NB4 (cell line): ENCODE measurements at regions not wholly inside any gene's neighbourhood (a gene's known extent, or its start where the extent isn't known, plus 50 kb on each side); places are given as distances from the start of the nearest gene placed in this dataset.

ENCODE experiments used
- DNase-seq: peaks from one replicate; pipeline ENCODE4 v3.0.0; 2010; ENCODE audit warnings: low read depth
- H3K4me3 ChIP-seq: one replicate; pipeline ENCODE4 v1.5.1; 2011; ENCODE audit warnings: mild to moderate bottlenecking, low read depth, low read length, moderate library complexity
- MYC ChIP-seq: IDR thresholded peaks from 2 replicates; pipeline ENCODE4 v1.6.1; 2011; ENCODE audit warnings: low read depth, low read length
- POLR2A ChIP-seq: IDR thresholded peaks from 2 replicates; pipeline ENCODE4 v1.6.1; 2011; ENCODE audit warnings: mild to moderate bottlenecking; ENCODE audit not compliant: insufficient read length; ENCODE audit errors: extremely low read depth
- TF ChIP-seq, protein P1 (sequence below): IDR thresholded peaks from 2 replicates; pipeline ENCODE4 v1.6.1; 2011; ENCODE audit warnings: low read depth, low read length
- TF ChIP-seq, protein P2 (sequence below): IDR thresholded peaks from one replicate; pipeline ENCODE4 v1.5.1; 2012; ENCODE audit warnings: low read depth, low read length

- DNase-seq: no peak
- no peak overlapping the region for H3K4me3 ChIP-seq
- TF ChIP-seq POLR2A (no peak), MYC (no peak)
- TF ChIP-seq, protein P1, sequence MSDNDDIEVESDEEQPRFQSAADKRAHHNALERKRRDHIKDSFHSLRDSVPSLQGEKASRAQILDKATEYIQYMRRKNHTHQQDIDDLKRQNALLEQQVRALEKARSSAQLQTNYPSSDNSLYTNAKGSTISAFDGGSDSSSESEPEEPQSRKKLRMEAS: no peak
- TF ChIP-seq, protein P2, sequence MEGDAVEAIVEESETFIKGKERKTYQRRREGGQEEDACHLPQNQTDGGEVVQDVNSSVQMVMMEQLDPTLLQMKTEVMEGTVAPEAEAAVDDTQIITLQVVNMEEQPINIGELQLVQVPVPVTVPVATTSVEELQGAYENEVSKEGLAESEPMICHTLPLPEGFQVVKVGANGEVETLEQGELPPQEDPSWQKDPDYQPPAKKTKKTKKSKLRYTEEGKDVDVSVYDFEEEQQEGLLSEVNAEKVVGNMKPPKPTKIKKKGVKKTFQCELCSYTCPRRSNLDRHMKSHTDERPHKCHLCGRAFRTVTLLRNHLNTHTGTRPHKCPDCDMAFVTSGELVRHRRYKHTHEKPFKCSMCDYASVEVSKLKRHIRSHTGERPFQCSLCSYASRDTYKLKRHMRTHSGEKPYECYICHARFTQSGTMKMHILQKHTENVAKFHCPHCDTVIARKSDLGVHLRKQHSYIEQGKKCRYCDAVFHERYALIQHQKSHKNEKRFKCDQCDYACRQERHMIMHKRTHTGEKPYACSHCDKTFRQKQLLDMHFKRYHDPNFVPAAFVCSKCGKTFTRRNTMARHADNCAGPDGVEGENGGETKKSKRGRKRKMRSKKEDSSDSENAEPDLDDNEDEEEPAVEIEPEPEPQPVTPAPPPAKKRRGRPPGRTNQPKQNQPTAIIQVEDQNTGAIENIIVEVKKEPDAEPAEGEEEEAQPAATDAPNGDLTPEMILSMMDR: no peak
Measured at GRCh38 chr1:47592296-47593012, 154.6 kb downstream of the FOXD2 start.

- no peak overlapping the region for H3K4me3 ChIP-seq
- DNase-seq: no peak
- TF ChIP-seq, protein P1: no peak
- TF ChIP-seq, protein P2: no peak
- no peak for TF ChIP-seq POLR2A
- no peak for TF ChIP-seq MYC
Measured at GRCh38 chr1:47593013-47593568, 155.2 kb downstream of the FOXD2 start.

GRCh38 chr1:47593598-47594285 is 155.9 kb downstream of the FOXD2 start:
- TF ChIP-seq POLR2A (no peak), MYC (no peak)
- TF ChIP-seq, protein P2: no peak
- TF ChIP-seq, protein P1: no peak
- DNase-seq: no peak

GRCh38 chr1:47594627-47595026 is 156.8 kb downstream of the FOXD2 start:
- H3K4me3 ChIP-seq: no peak overlapping the region
- DNase-seq: no peak
- TF ChIP-seq, protein P1: no peak
- TF ChIP-seq, protein P2: no peak
- TF ChIP-seq MYC (no peak), POLR2A (no peak)

More at GRCh38 chr1:47593598-47594285, 155.9 kb downstream of the FOXD2 start:
- no peak overlapping the region for H3K4me3 ChIP-seq

- no peak overlapping the region for H3K4me3 ChIP-seq
- no peak for TF ChIP-seq POLR2A
- TF ChIP-seq, protein P2: no peak
- TF ChIP-seq MYC: no peak
- TF ChIP-seq, protein P1: no peak
- no peak for DNase-seq
Measured at GRCh38 chr1:47596328-47596727, 158.5 kb downstream of the FOXD2 start.
